ENCODE measurements at regions not wholly inside any gene's neighbourhood (a gene's known extent, or its start where the extent isn't known, plus 50 kb on each side); places are given as distances from the start of the nearest gene placed in this dataset.
A peak's percentile ranks its signal among the peaks of the same experiment; 100 is the strongest.

- H3K4me1 Mint-ChIP-seq (ENCODE audit: unreplicated experiment): no peaks in the 10 kb centered on the region
- H3K9me3 Mint-ChIP-seq (ENCODE audit: unreplicated experiment): peaks cover 31% of the 10 kb centered on the region
- no peak for TF ChIP-seq CTCF (IDR thresholded peaks at IDR 0.05)
- H3K27ac Mint-ChIP-seq (ENCODE audit: unreplicated experiment): peak overlapping the region; percentile 27
- H3K36me3 Mint-ChIP-seq (ENCODE audit: unreplicated experiment): peaks cover 4% of the 10 kb centered on the region
- H3K4me3 Mint-ChIP-seq (ENCODE audit: unreplicated experiment): no peak overlapping the region
- no peaks in the 10 kb centered on the region for H3K27me3 Mint-ChIP-seq (ENCODE audit: unreplicated experiment)
- no peak for DNase-seq (ENCODE audit: extremely low spot score, unreplicated experiment)
Observed at GRCh38 chr1:170365331-170365730, 166.6 kb upstream of the GORAB start.

- TF ChIP-seq CTCF (IDR thresholded peaks at IDR 0.05): no peak
- DNase-seq (ENCODE audit: extremely low spot score, unreplicated experiment): no peak
Observed at GRCh38 chr1:170366980-170367379, 165.0 kb upstream of the GORAB start.

GRCh38 chr1:170367615-170368014 is 164.4 kb upstream of the GORAB start:
- no peaks in the 10 kb centered on the region for H3K27me3 Mint-ChIP-seq (ENCODE audit: unreplicated experiment)
- no peak for TF ChIP-seq CTCF (IDR thresholded peaks at IDR 0.05)
- H3K27ac Mint-ChIP-seq (ENCODE audit: unreplicated experiment): no peak overlapping the region
- DNase-seq (ENCODE audit: extremely low spot score, unreplicated experiment): no peak
- H3K4me3 Mint-ChIP-seq (ENCODE audit: unreplicated experiment): no peak overlapping the region
- no peaks in the 10 kb centered on the region for H3K4me1 Mint-ChIP-seq (ENCODE audit: unreplicated experiment)
- peaks cover 4% of the 10 kb centered on the region for H3K36me3 Mint-ChIP-seq (ENCODE audit: unreplicated experiment)
- H3K9me3 Mint-ChIP-seq (ENCODE audit: unreplicated experiment): peaks cover 25% of the 10 kb centered on the region

More at GRCh38 chr1:170366980-170367379, 165.0 kb upstream of the GORAB start:
- peaks cover 31% of the 10 kb centered on the region for H3K9me3 Mint-ChIP-seq (ENCODE audit: unreplicated experiment)
- H3K27me3 Mint-ChIP-seq (ENCODE audit: unreplicated experiment): no peaks in the 10 kb centered on the region
- no peak overlapping the region for H3K27ac Mint-ChIP-seq (ENCODE audit: unreplicated experiment)
- H3K36me3 Mint-ChIP-seq (ENCODE audit: unreplicated experiment): peaks cover 4% of the 10 kb centered on the region
- no peak overlapping the region for H3K4me3 Mint-ChIP-seq (ENCODE audit: unreplicated experiment)
- no peaks in the 10 kb centered on the region for H3K4me1 Mint-ChIP-seq (ENCODE audit: unreplicated experiment)

GRCh38 chr1:170369000-170369399 is 163.0 kb upstream of the GORAB start:
- Mint-ChIP-seq H3K4me3 (ENCODE audit: unreplicated experiment) (no peak overlapping the region), H3K27ac (ENCODE audit: unreplicated experiment) (no peak overlapping the region), H3K36me3 (ENCODE audit: unreplicated experiment) (peaks cover 4% of the 10 kb centered on the region), H3K9me3 (ENCODE audit: unreplicated experiment) (peaks cover 17% of the 10 kb centered on the region), H3K4me1 (ENCODE audit: unreplicated experiment) (no peaks in the 10 kb centered on the region), H3K27me3 (ENCODE audit: unreplicated experiment) (no peaks in the 10 kb centered on the region)
- DNase-seq (ENCODE audit: extremely low spot score, unreplicated experiment): no peak
- no peak for TF ChIP-seq CTCF (IDR thresholded peaks at IDR 0.05)

GRCh38 chr1:170369417-170369816 is 162.5 kb upstream of the GORAB start:
- peaks cover 4% of the 10 kb centered on the region for H3K36me3 Mint-ChIP-seq (ENCODE audit: unreplicated experiment)
- no peak for TF ChIP-seq CTCF (IDR thresholded peaks at IDR 0.05)
- no peaks in the 10 kb centered on the region for H3K27me3 Mint-ChIP-seq (ENCODE audit: unreplicated experiment)
- no peak overlapping the region for H3K27ac Mint-ChIP-seq (ENCODE audit: unreplicated experiment)
- peaks cover 12% of the 10 kb centered on the region for H3K9me3 Mint-ChIP-seq (ENCODE audit: unreplicated experiment)
- no peak overlapping the region for H3K4me3 Mint-ChIP-seq (ENCODE audit: unreplicated experiment)
- no peak for DNase-seq (ENCODE audit: extremely low spot score, unreplicated experiment)
- H3K4me1 Mint-ChIP-seq (ENCODE audit: unreplicated experiment): no peaks in the 10 kb centered on the region

Data from osteocyte (in vitro differentiated cells).